Osteocyte (in vitro differentiated cells): ENCODE measurements at regions not wholly inside any gene's neighbourhood (a gene's known extent, or its start where the extent isn't known, plus 50 kb on each side); places are given as distances from the start of the nearest gene placed in this dataset.

Experiments used
- DNase-seq: peaks from one replicate; pipeline ENCODE4 v3.0.0; 2021; ENCODE audit warnings: mixed read lengths; ENCODE audit not compliant: unreplicated experiment; ENCODE audit errors: extremely low spot score
- H3K27ac Mint-ChIP-seq: one replicate; pipeline ENCODE4 v1.8.0; 2021; ENCODE audit warnings: mild to moderate bottlenecking, mixed read lengths; ENCODE audit not compliant: unreplicated experiment
- H3K27me3 Mint-ChIP-seq: one replicate; pipeline ENCODE4 v1.8.0; 2021; ENCODE audit warnings: mixed read lengths; ENCODE audit not compliant: unreplicated experiment
- H3K36me3 Mint-ChIP-seq: one replicate; pipeline ENCODE4 v1.8.0; 2021; ENCODE audit warnings: mixed read lengths; ENCODE audit not compliant: unreplicated experiment
- H3K4me1 Mint-ChIP-seq: one replicate; pipeline ENCODE4 v1.8.0; 2021; ENCODE audit warnings: mixed read lengths; ENCODE audit not compliant: unreplicated experiment
- H3K4me3 Mint-ChIP-seq: one replicate; pipeline ENCODE4 v1.8.0; 2021; ENCODE audit warnings: mild to moderate bottlenecking, moderate library complexity, mixed read lengths; ENCODE audit not compliant: unreplicated experiment
- H3K9me3 Mint-ChIP-seq: one replicate; pipeline ENCODE4 v1.8.0; 2021; ENCODE audit warnings: mixed read lengths; ENCODE audit not compliant: unreplicated experiment
- CTCF ChIP-seq: fragments of 200-600 bp; sonication (generic); IDR thresholded peaks from 2 replicates; pipeline ENCODE4 v1.5.0; 2021; ENCODE audit warnings: antibody characterized with exemption, mild to moderate bottlenecking, moderate library complexity

GRCh38 chr4:100754751-100755150 is 236.9 kb upstream of the EMCN start:
- Mint-ChIP-seq H3K4me1 (no peaks in the 10 kb centered on the region), H3K27me3 (peaks cover 9% of the 10 kb centered on the region), H3K27ac (no peak overlapping the region), H3K4me3 (no peak overlapping the region), H3K36me3 (no peaks in the 10 kb centered on the region), H3K9me3 (peaks cover 10% of the 10 kb centered on the region)
- no peak for TF ChIP-seq CTCF
- no peak for DNase-seq

GRCh38 chr4:100746141-100746739 is 228.4 kb upstream of the EMCN start:
- Mint-ChIP-seq H3K4me3 (no peak overlapping the region), H3K9me3 (peaks cover 6% of the 10 kb centered on the region), H3K4me1 (no peaks in the 10 kb centered on the region), H3K27ac (no peak overlapping the region), H3K36me3 (no peaks in the 10 kb centered on the region), H3K27me3 (no peaks in the 10 kb centered on the region)
- no peak for TF ChIP-seq CTCF
- peak; percentile 74 for DNase-seq

GRCh38 chr4:100742045-100742444 is 224.2 kb upstream of the EMCN start:
- peak; percentile 45 for TF ChIP-seq CTCF
- no peak overlapping the region for H3K4me3 Mint-ChIP-seq
- H3K36me3 Mint-ChIP-seq: no peaks in the 10 kb centered on the region
- peaks cover 4% of the 10 kb centered on the region for H3K9me3 Mint-ChIP-seq
- H3K27ac Mint-ChIP-seq: no peak overlapping the region
- H3K27me3 Mint-ChIP-seq: no peaks in the 10 kb centered on the region
- DNase-seq: no peak
- peaks cover 20% of the 10 kb centered on the region for H3K4me1 Mint-ChIP-seq

GRCh38 chr4:100739426-100739825 is 221.6 kb upstream of the EMCN start:
- no peak for DNase-seq
- TF ChIP-seq CTCF: no peak
- Mint-ChIP-seq H3K36me3 (no peaks in the 10 kb centered on the region), H3K4me3 (no peak overlapping the region), H3K9me3 (peaks cover 6% of the 10 kb centered on the region), H3K27me3 (no peaks in the 10 kb centered on the region), H3K4me1 (peaks cover 22% of the 10 kb centered on the region), H3K27ac (no peak overlapping the region)

GRCh38 chr4:100738196-100739165 is 220.7 kb upstream of the EMCN start:
- peak overlapping the region; percentile 62 for H3K27ac Mint-ChIP-seq
- no peak overlapping the region for H3K4me3 Mint-ChIP-seq
- H3K36me3 Mint-ChIP-seq: peaks cover 4% of the 10 kb centered on the region
- no peak for DNase-seq
- no peak for TF ChIP-seq CTCF
- H3K4me1 Mint-ChIP-seq: peaks cover 22% of the 10 kb centered on the region
- peaks cover 15% of the 10 kb centered on the region for H3K9me3 Mint-ChIP-seq
- H3K27me3 Mint-ChIP-seq: no peaks in the 10 kb centered on the region
